ENCODE measurements at regions not wholly inside any gene's neighbourhood (a gene's known extent, or its start where the extent isn't known, plus 50 kb on each side); places are given as distances from the start of the nearest gene placed in this dataset.
"Not testable (repeated sequence)": the region's sequence is repeated elsewhere in the genome, so short reads cannot be mapped to it uniquely, and the experiment has no call there.

GRCh38 chr12:9312406-9313392 is 104.5 kb upstream of the PZP start:
- not testable (repeated sequence) for H3K27me3 ChIP-seq (ENCODE audit: control insufficient read depth, insufficient read depth, low read length); H3K4me3 ChIP-seq (ENCODE audit: low read length); H3K9ac ChIP-seq (ENCODE audit: low read length); H3K4me1 ChIP-seq (ENCODE audit: control insufficient read depth, low read depth, low read length); H3K36me3 ChIP-seq (ENCODE audit: control insufficient read depth, low read depth, low read length); H3K9me3 ChIP-seq (ENCODE audit: control insufficient read depth, low read depth, low read length); H3K27ac ChIP-seq (ENCODE audit: low read length)

GRCh38 chr12:9311454-9311853 is 103.3 kb upstream of the PZP start:
- not testable (repeated sequence) for H3K4me1 ChIP-seq (ENCODE audit: control insufficient read depth, low read depth, low read length); H3K36me3 ChIP-seq (ENCODE audit: control insufficient read depth, low read depth, low read length); H3K9me3 ChIP-seq (ENCODE audit: control insufficient read depth, low read depth, low read length); H3K27ac ChIP-seq (ENCODE audit: low read length); H3K9ac ChIP-seq (ENCODE audit: low read length); H3K4me3 ChIP-seq (ENCODE audit: low read length); H3K27me3 ChIP-seq (ENCODE audit: control insufficient read depth, insufficient read depth, low read length)

DNA sequence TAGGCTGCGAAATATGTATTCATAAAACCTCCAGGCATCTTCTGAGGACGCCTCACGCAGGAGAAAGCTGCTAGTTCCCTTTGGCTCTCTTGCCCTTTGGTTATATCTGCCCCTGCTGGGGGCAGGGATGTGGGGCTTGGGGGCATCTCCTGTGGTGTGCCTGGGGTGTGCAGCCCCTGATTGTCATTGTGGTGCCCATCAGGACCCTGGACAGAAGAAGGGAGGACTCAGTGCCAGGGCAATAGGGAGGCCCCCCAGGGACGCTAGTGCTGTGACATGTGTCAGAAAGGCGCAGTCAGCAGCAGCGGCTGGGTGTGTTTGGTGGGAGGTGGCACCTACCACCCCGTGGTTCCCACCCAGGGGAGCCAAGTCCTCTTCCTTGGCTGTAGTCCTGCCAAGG is 102.5 kb upstream of the PZP start:
- not testable (repeated sequence) for H3K36me3 ChIP-seq (ENCODE audit: control insufficient read depth, low read depth, low read length); H3K4me3 ChIP-seq (ENCODE audit: low read length); H3K27ac ChIP-seq (ENCODE audit: low read length); H3K9ac ChIP-seq (ENCODE audit: low read length); H3K9me3 ChIP-seq (ENCODE audit: control insufficient read depth, low read depth, low read length); H3K4me1 ChIP-seq (ENCODE audit: control insufficient read depth, low read depth, low read length); H3K27me3 ChIP-seq (ENCODE audit: control insufficient read depth, insufficient read depth, low read length)

- not testable (repeated sequence) for H3K36me3 ChIP-seq (ENCODE audit: control insufficient read depth, low read depth, low read length); H3K9me3 ChIP-seq (ENCODE audit: control insufficient read depth, low read depth, low read length); H3K9ac ChIP-seq (ENCODE audit: low read length); H3K27me3 ChIP-seq (ENCODE audit: control insufficient read depth, insufficient read depth, low read length); H3K4me3 ChIP-seq (ENCODE audit: low read length); H3K27ac ChIP-seq (ENCODE audit: low read length); H3K4me1 ChIP-seq (ENCODE audit: control insufficient read depth, low read depth, low read length)
Observed at GRCh38 chr12:9309749-9310148, 101.6 kb upstream of the PZP start.

GRCh38 chr12:9308745-9309144 is 100.5 kb upstream of the PZP start:
- not testable (repeated sequence) for H3K9ac ChIP-seq (ENCODE audit: low read length); H3K27me3 ChIP-seq (ENCODE audit: control insufficient read depth, insufficient read depth, low read length); H3K27ac ChIP-seq (ENCODE audit: low read length); H3K4me3 ChIP-seq (ENCODE audit: low read length); H3K9me3 ChIP-seq (ENCODE audit: control insufficient read depth, low read depth, low read length); H3K36me3 ChIP-seq (ENCODE audit: control insufficient read depth, low read depth, low read length); H3K4me1 ChIP-seq (ENCODE audit: control insufficient read depth, low read depth, low read length)

GRCh38 chr12:9308163-9308562 is 100.0 kb upstream of the PZP start:
- not testable (repeated sequence) for H3K36me3 ChIP-seq (ENCODE audit: control insufficient read depth, low read depth, low read length)

GRCh38 chr12:9307255-9307654 is 99.1 kb upstream of the PZP start:
- H3K9me3 ChIP-seq (ENCODE audit: control insufficient read depth, low read depth, low read length); H3K9ac ChIP-seq (ENCODE audit: low read length); H3K27ac ChIP-seq (ENCODE audit: low read length); H3K4me1 ChIP-seq (ENCODE audit: control insufficient read depth, low read depth, low read length); H3K27me3 ChIP-seq (ENCODE audit: control insufficient read depth, insufficient read depth, low read length); H3K4me3 ChIP-seq (ENCODE audit: low read length); H3K36me3 ChIP-seq (ENCODE audit: control insufficient read depth, low read depth, low read length): not testable (repeated sequence)

More at GRCh38 chr12:9308163-9308562, 100.0 kb upstream of the PZP start:
- not testable (repeated sequence) for H3K4me3 ChIP-seq (ENCODE audit: low read length); H3K4me1 ChIP-seq (ENCODE audit: control insufficient read depth, low read depth, low read length); H3K27ac ChIP-seq (ENCODE audit: low read length); H3K9ac ChIP-seq (ENCODE audit: low read length); H3K9me3 ChIP-seq (ENCODE audit: control insufficient read depth, low read depth, low read length); H3K27me3 ChIP-seq (ENCODE audit: control insufficient read depth, insufficient read depth, low read length)

DNA sequence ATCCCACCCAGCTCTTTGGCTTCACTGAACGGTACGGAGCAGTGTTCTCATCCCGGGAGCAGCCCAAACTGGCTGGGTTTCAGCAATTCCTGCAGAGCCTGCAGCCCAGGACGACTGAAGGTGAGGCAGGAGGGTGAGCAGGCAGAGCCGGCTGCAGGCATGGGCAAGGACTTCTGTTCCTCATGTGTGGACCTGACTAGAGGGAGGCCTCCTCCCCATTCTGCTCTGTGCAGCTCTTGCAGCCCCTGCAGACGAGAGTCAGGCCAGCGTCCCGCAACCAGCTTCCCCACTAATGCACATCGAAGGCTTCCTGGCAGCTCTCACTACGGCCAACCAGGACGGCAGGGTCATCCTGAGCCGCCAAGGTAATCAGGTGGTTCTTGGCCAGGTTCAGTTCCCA is 97.8 kb upstream of the PZP start:
- not testable (repeated sequence) for H3K27me3 ChIP-seq (ENCODE audit: control insufficient read depth, insufficient read depth, low read length); H3K9ac ChIP-seq (ENCODE audit: low read length); H3K27ac ChIP-seq (ENCODE audit: low read length); H3K9me3 ChIP-seq (ENCODE audit: control insufficient read depth, low read depth, low read length); H3K36me3 ChIP-seq (ENCODE audit: control insufficient read depth, low read depth, low read length); H3K4me1 ChIP-seq (ENCODE audit: control insufficient read depth, low read depth, low read length); H3K4me3 ChIP-seq (ENCODE audit: low read length)

- H3K4me1 ChIP-seq (ENCODE audit: control insufficient read depth, low read depth, low read length); H3K9me3 ChIP-seq (ENCODE audit: control insufficient read depth, low read depth, low read length); H3K36me3 ChIP-seq (ENCODE audit: control insufficient read depth, low read depth, low read length); H3K27ac ChIP-seq (ENCODE audit: low read length); H3K4me3 ChIP-seq (ENCODE audit: low read length); H3K27me3 ChIP-seq (ENCODE audit: control insufficient read depth, insufficient read depth, low read length); H3K9ac ChIP-seq (ENCODE audit: low read length): not testable (repeated sequence)
Observed at GRCh38 chr12:9304540-9304939, 96.3 kb upstream of the PZP start.

GRCh38 chr12:9295872-9296271 is 87.7 kb upstream of the PZP start:
- not testable (repeated sequence) for H3K36me3 ChIP-seq (ENCODE audit: control insufficient read depth, low read depth, low read length); H3K9ac ChIP-seq (ENCODE audit: low read length); H3K27ac ChIP-seq (ENCODE audit: low read length); H3K4me3 ChIP-seq (ENCODE audit: low read length); H3K27me3 ChIP-seq (ENCODE audit: control insufficient read depth, insufficient read depth, low read length); H3K4me1 ChIP-seq (ENCODE audit: control insufficient read depth, low read depth, low read length); H3K9me3 ChIP-seq (ENCODE audit: control insufficient read depth, low read depth, low read length)

DNA sequence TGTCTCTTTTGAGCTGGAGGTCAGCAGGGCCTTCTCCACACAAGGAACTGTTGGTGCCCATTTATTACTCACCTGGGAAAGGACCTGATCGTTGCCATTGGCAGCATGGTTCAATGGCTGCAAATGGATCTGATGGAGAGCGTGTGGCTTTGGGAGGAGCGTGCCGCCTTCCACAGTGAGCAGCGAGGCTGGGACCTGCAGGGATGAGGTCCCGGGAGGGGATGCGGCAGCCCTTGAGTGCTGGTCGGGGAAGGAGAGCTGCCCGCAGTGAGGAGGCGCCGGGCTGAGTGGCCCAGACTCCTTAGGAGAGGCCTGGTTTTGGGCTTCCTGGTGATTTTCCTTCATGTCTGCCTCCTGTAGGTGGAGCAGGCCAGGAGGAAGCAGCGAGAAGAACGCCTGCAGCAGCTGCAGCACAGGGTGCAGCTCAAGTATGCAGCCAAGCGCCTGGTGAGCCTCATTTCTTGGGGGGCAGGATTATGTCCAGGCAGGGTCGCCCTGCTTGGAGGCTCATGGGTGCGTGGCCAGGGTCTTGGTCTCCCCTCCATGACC is 86.0 kb upstream of the PZP start:
- not testable (repeated sequence) for H3K27ac ChIP-seq (ENCODE audit: low read length); H3K36me3 ChIP-seq (ENCODE audit: control insufficient read depth, low read depth, low read length); H3K27me3 ChIP-seq (ENCODE audit: control insufficient read depth, insufficient read depth, low read length); H3K9me3 ChIP-seq (ENCODE audit: control insufficient read depth, low read depth, low read length); H3K4me3 ChIP-seq (ENCODE audit: low read length); H3K4me1 ChIP-seq (ENCODE audit: control insufficient read depth, low read depth, low read length); H3K9ac ChIP-seq (ENCODE audit: low read length)

DNA sequence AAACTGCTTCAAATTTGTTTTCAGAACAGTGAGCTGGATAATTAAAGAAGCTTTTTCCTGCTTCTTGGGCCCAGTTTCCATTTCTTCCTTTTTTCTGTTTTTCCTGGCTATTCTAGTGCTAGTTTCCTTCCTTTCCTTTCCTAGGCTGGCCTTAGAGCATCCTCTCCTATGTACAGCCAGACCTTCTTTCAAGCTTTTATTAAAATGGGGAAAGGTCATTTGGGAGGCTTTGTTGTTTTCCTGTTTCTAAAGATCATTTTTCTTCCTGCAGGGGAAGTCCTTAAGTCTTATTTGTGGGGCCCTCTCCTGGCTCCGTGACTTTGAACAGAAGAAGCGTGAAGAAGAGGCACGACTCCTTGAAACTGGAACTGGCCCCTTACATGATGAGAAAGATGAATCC is 85.2 kb upstream of the PZP start:
- H3K27ac ChIP-seq (ENCODE audit: low read length); H3K9ac ChIP-seq (ENCODE audit: low read length); H3K4me1 ChIP-seq (ENCODE audit: control insufficient read depth, low read depth, low read length); H3K36me3 ChIP-seq (ENCODE audit: control insufficient read depth, low read depth, low read length); H3K4me3 ChIP-seq (ENCODE audit: low read length); H3K9me3 ChIP-seq (ENCODE audit: control insufficient read depth, low read depth, low read length); H3K27me3 ChIP-seq (ENCODE audit: control insufficient read depth, insufficient read depth, low read length): not testable (repeated sequence)
